ENCODE measurements at regions not wholly inside any gene's neighbourhood (a gene's known extent, or its start where the extent isn't known, plus 50 kb on each side); places are given as distances from the start of the nearest gene placed in this dataset.
A peak's percentile ranks its signal among the peaks of the same experiment; 100 is the strongest.

DNA sequence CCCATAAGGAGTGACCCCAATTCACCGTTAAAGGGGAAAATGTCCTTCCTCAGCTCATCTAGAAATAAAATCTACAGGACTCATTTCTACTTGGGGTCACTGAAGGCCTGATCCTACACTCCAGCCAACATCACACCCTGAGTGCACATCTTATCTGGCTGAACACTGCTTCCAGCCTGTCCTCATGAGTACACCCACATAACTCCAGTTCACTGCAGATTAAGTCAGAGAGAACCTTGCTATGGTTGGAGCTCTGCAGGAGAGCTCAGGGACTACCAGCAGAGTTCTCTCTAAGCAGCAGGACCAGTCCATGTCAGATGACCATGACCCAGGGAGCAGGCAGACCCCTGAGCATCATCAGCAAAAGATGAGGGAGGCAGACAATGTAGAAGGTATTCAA is 126.9 kb upstream of the MAP3K1 start:
- Histone ChIP-seq H3K36me3 (no peaks in the 10 kb centered on the region), H3K4me1 (peaks cover 0 to 5% (median 2%) of the 10 kb centered on the region in 4 donors), H3K9me3 (no peaks in the 10 kb centered on the region), H3K27ac (no peak overlapping the region), H3K4me3 (no peak overlapping the region), H3K27me3 (no peaks in the 10 kb centered on the region)
- ATAC-seq (ENCODE audit: low FRiP score in 2 of 2) (peak in 1 of 2 donors; percentile 16), DNase-seq (no peak)
- no peak for TF ChIP-seq POLR2A (IDR thresholded peaks at IDR 0.05)
- TF ChIP-seq EP300 (IDR thresholded peaks at IDR 0.05), result no peak
- no peak for TF ChIP-seq POLR2AphosphoS5 (IDR thresholded peaks at IDR 0.05)
- TF ChIP-seq, protein P1, sequence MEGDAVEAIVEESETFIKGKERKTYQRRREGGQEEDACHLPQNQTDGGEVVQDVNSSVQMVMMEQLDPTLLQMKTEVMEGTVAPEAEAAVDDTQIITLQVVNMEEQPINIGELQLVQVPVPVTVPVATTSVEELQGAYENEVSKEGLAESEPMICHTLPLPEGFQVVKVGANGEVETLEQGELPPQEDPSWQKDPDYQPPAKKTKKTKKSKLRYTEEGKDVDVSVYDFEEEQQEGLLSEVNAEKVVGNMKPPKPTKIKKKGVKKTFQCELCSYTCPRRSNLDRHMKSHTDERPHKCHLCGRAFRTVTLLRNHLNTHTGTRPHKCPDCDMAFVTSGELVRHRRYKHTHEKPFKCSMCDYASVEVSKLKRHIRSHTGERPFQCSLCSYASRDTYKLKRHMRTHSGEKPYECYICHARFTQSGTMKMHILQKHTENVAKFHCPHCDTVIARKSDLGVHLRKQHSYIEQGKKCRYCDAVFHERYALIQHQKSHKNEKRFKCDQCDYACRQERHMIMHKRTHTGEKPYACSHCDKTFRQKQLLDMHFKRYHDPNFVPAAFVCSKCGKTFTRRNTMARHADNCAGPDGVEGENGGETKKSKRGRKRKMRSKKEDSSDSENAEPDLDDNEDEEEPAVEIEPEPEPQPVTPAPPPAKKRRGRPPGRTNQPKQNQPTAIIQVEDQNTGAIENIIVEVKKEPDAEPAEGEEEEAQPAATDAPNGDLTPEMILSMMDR (IDR thresholded peaks at IDR 0.05), result no peak
- 86 to 90% methylated on average over 1 of the region's 1 CpG for WGBS, 2 donors

- H3K9me3 ChIP-seq, result no peaks in the 10 kb centered on the region
- H3K27me3 ChIP-seq, result no peaks in the 10 kb centered on the region
- 62 to 83% methylated on average over 5 of the region's 5 CpGs for WGBS, 2 donors
- H3K36me3 ChIP-seq, result no peaks in the 10 kb centered on the region
- DNase-seq (no peak), ATAC-seq (ENCODE audit: low FRiP score in 2 of 2) (no peak)
- TF ChIP-seq POLR2A (IDR thresholded peaks at IDR 0.05), result no peak
- TF ChIP-seq, protein P1 (IDR thresholded peaks at IDR 0.05), result no peak
- no peak for TF ChIP-seq POLR2AphosphoS5 (IDR thresholded peaks at IDR 0.05)
- TF ChIP-seq EP300 (IDR thresholded peaks at IDR 0.05), result no peak
- H3K4me1 ChIP-seq, result peaks cover 0 to 3% (median 0%) of the 10 kb centered on the region in 4 donors
- peak overlapping the region in 1 of 4 donors; percentile 31 for H3K27ac ChIP-seq
- no peak overlapping the region for H3K4me3 ChIP-seq
These were observed 128.8 kb upstream of the MAP3K1 start for GRCh38 chr5:56686337-56687195.

DNA sequence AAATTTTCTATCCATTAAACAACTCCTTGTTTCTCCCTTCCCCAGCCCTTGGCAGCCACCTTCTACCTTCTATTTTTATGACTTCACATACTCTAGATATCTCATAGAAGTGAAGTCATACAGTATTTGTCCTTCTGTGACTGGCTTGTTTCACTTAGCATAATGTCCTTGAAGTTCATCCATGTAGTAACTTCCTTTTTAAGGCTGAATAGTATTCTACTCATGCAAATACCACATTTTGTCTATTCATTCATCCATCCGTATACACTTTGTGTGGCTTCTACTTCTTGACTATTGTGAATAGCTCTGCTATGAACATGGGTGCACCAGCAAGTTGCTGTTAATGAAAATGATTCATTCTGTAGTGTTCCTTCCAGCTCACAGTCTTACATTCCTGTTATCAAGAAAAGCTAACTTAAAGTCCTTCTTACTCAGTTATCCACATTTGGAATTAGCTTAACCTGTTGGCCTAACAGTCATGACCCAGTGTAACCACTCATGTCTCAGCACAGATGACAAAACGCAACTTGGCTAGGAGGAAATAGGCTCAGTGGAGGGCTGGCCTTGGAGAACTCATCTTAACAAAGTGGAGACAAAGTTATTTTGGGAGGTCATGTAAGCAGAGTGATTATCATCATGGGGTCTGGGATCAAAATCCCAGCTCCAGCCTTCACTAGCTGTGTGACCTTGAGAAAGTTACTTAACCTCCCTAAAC is 129.7 kb upstream of the MAP3K1 start:
- Histone ChIP-seq H3K4me1 (peaks cover 0 to 3% (median 0%) of the 10 kb centered on the region in 4 donors), H3K4me3 (no peak overlapping the region), H3K27me3 (no peaks in the 10 kb centered on the region), H3K36me3 (no peaks in the 10 kb centered on the region), H3K27ac (peak overlapping the region in 1 of 4 donors; percentile 31), H3K9me3 (no peaks in the 10 kb centered on the region)
- TF ChIP-seq, protein P1 (IDR thresholded peaks at IDR 0.05), result no peak
- TF ChIP-seq POLR2A (IDR thresholded peaks at IDR 0.05), result no peak
- no peak for TF ChIP-seq EP300 (IDR thresholded peaks at IDR 0.05)
- TF ChIP-seq POLR2AphosphoS5 (IDR thresholded peaks at IDR 0.05), result no peak
- 75 to 85% methylated on average over 2 of the region's 2 CpGs for WGBS, 2 donors
- DNase-seq, result no peak
- ATAC-seq (ENCODE audit: low FRiP score in 2 of 2), result no peak

DNA sequence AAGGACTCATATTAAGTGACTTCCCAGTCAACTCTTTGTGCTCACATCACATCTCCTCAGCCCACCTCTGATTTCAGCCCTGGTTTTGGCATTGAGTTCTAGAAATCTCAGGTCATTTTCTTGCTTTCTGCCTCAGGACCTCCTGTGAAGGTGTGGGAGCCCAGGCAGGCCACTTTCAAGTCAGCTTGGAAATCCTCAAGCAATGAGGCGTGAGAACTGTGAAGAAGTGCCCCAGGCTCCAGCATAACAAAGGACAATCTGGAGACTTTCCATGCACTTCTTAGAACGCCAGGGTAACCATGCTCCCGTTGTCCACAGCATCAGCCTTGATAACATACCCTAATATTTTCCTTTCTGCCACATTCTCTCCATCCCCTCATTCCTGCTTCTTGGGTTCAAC is 131.2 kb upstream of the MAP3K1 start:
- 91 to 92% methylated on average over 3 of the region's 3 CpGs for WGBS, 2 donors
- peaks cover 0 to 3% (median 0%) of the 10 kb centered on the region in 4 donors for H3K4me1 ChIP-seq
- H3K4me3 ChIP-seq, result no peak overlapping the region
- DNase-seq (no peak), ATAC-seq (ENCODE audit: low FRiP score in 2 of 2) (no peak)
- no peaks in the 10 kb centered on the region for H3K27me3 ChIP-seq
- no peaks in the 10 kb centered on the region for H3K36me3 ChIP-seq
- H3K27ac ChIP-seq, result no peak overlapping the region
- H3K9me3 ChIP-seq, result no peaks in the 10 kb centered on the region
- TF ChIP-seq, protein P1 (IDR thresholded peaks at IDR 0.05), result no peak
- TF ChIP-seq POLR2AphosphoS5 (IDR thresholded peaks at IDR 0.05) (no peak), EP300 (IDR thresholded peaks at IDR 0.05) (no peak), POLR2A (IDR thresholded peaks at IDR 0.05) (no peak)

Data from upper lobe of left lung (tissue), 6 donors.